Endometrial microvascular endothelial cells (primary cell): ENCODE measurements at regions not wholly inside any gene's neighbourhood (a gene's known extent, or its start where the extent isn't known, plus 50 kb on each side); places are given as distances from the start of the nearest gene placed in this dataset.

ENCODE experiments used
- in situ Hi-C: cut with HindIII; loops from 2 replicates; pipeline ENCODE4 v1.10.0; 2017; ENCODE audit warnings: low sequenced_read_pairs, low pct_unique_long_range_greater_than_20kb; ENCODE audit errors: inconsistent ontology term

- in situ Hi-C loops: no loop called here
These were observed 994.5 kb upstream of the FLRT2 start for GRCh38 chr14:84535484-84535883.

GRCh38 chr14:84535976-84536375, 994.0 kb upstream of the FLRT2 start:
- in situ Hi-C loops: no loop called here

- in situ Hi-C loops: no loop called here
These were observed 988.9 kb upstream of the FLRT2 start for GRCh38 chr14:84541018-84541417.

GRCh38 chr14:84543859-84544258, 986.1 kb upstream of the FLRT2 start:
- in situ Hi-C loops: no loop called here

- in situ Hi-C loops: no loop called here
These were observed 985.3 kb upstream of the FLRT2 start for GRCh38 chr14:84544486-84545131.

- in situ Hi-C loops: no loop called here
These were observed 983.7 kb upstream of the FLRT2 start for GRCh38 chr14:84546236-84546635.

GRCh38 chr14:84554136-84554535, 975.8 kb upstream of the FLRT2 start:
- in situ Hi-C loops: no loop called here

GRCh38 chr14:84555493-84555892, 974.5 kb upstream of the FLRT2 start:
- in situ Hi-C loops: no loop called here

GRCh38 chr14:84566109-84566508, 963.8 kb upstream of the FLRT2 start:
- in situ Hi-C loops: no loop called here

- in situ Hi-C loops: no loop called here
These were observed 954.3 kb upstream of the FLRT2 start for GRCh38 chr14:84575681-84576080.

- in situ Hi-C loops: no loop called here
These were observed 950.7 kb upstream of the FLRT2 start for GRCh38 chr14:84579292-84579691.

GRCh38 chr14:84581041-84581440, 948.9 kb upstream of the FLRT2 start:
- in situ Hi-C loops: no loop called here

GRCh38 chr14:84584511-84584910, 945.4 kb upstream of the FLRT2 start:
- in situ Hi-C loops: no loop called here

- in situ Hi-C loops: no loop called here
These were observed 938.0 kb upstream of the FLRT2 start for GRCh38 chr14:84591827-84592445.

- in situ Hi-C loops: no loop called here
These were observed 937.2 kb upstream of the FLRT2 start for GRCh38 chr14:84592770-84593169.

GRCh38 chr14:84610086-84610485, 919.9 kb upstream of the FLRT2 start:
- in situ Hi-C loops: no loop called here

- in situ Hi-C loops: no loop called here
These were observed 907.6 kb upstream of the FLRT2 start for GRCh38 chr14:84622357-84622756.

GRCh38 chr14:84643446-84643845, 886.5 kb upstream of the FLRT2 start:
- in situ Hi-C loops: no loop called here

- in situ Hi-C loops: no loop called here
These were observed 883.0 kb upstream of the FLRT2 start for GRCh38 chr14:84646786-84647500.

GRCh38 chr14:84655014-84655413, 874.9 kb upstream of the FLRT2 start:
- in situ Hi-C loops: no loop called here
